ENCODE measurements at regions not wholly inside any gene's neighbourhood (a gene's known extent, or its start where the extent isn't known, plus 50 kb on each side); places are given as distances from the start of the nearest gene placed in this dataset.
A peak's percentile ranks its signal among the peaks of the same experiment; 100 is the strongest.

- intact Hi-C loops (cut with micrococcal nuclease) = no loop called here
- Mint-ChIP-seq H3K27me3 (peaks cover 8 to 15% (median 14%) of the 10 kb centered on the region in 5 donors), H3K36me3 (no peaks in the 10 kb centered on the region), H3K27ac (no peak overlapping the region), H3K4me3 (peak overlapping the region in 2 of 10 donors; percentile 3 to 30), H3K9me3 (peaks cover 0 to 17% (median 0%) of the 10 kb centered on the region in 11 donors), H3K4me1 (peaks cover 0 to 7% (median 3%) of the 10 kb centered on the region in 7 donors)
- ChIA-PET CTCF (no interaction called here), POLR2A (no interaction called here)
- ATAC-seq (no peak), DNase-seq (no peak)
- Histone ChIP-seq H3K27me3 (ENCODE audit: control insufficient read depth in 2 of 2, insufficient read depth in 2 of 2, low read length in 2 of 2) (no peaks in the 10 kb centered on the region), H3K4me1 (ENCODE audit: control insufficient read depth in 2 of 2, insufficient read depth in 2 of 2, low read length in 2 of 2) (no peaks in the 10 kb centered on the region), H3K27ac (ENCODE audit: low read depth, low read length) (no peak overlapping the region), H3K36me3 (ENCODE audit: control insufficient read depth in 2 of 3, insufficient read depth in 3 of 3, low read length in 3 of 3) (no peaks in the 10 kb centered on the region), H3K4me3 (ENCODE audit: low read length) (no peak overlapping the region), H3K9me3 (ENCODE audit: control insufficient read depth in 2 of 3, low read length in 3 of 3) (no peaks in the 10 kb centered on the region)
Measured at GRCh38 chrX:1925053-1925481, 310.2 kb downstream of the ASMT start.

GRCh38 chrX:1928805-1929204, 313.9 kb downstream of the ASMT start:
- POLR2A ChIA-PET = no interaction called here
- Histone ChIP-seq H3K36me3 (ENCODE audit: control insufficient read depth in 2 of 3, insufficient read depth in 3 of 3, low read length in 3 of 3) (no peaks in the 10 kb centered on the region), H3K9me3 (ENCODE audit: control insufficient read depth in 2 of 3, low read length in 3 of 3) (no peaks in the 10 kb centered on the region), H3K27ac (ENCODE audit: low read depth, low read length) (no peak overlapping the region), H3K27me3 (ENCODE audit: control insufficient read depth in 2 of 2, insufficient read depth in 2 of 2, low read length in 2 of 2) (no peaks in the 10 kb centered on the region), H3K4me1 (ENCODE audit: control insufficient read depth in 2 of 2, insufficient read depth in 2 of 2, low read length in 2 of 2) (no peaks in the 10 kb centered on the region), H3K4me3 (ENCODE audit: low read length) (no peak overlapping the region)
- H3K4me1 Mint-ChIP-seq = peaks cover 0 to 7% (median 3%) of the 10 kb centered on the region in 7 donors
- ATAC-seq (no peak), DNase-seq (no peak)
- intact Hi-C loops (cut with micrococcal nuclease) = no loop called here
- peaks cover 10 to 21% (median 18%) of the 10 kb centered on the region in 5 donors for H3K27me3 Mint-ChIP-seq
- no peak overlapping the region for H3K27ac Mint-ChIP-seq
- no peaks in the 10 kb centered on the region for H3K36me3 Mint-ChIP-seq
- CTCF ChIA-PET = no interaction called here
- peaks cover 0 to 15% (median 0%) of the 10 kb centered on the region in 11 donors for H3K9me3 Mint-ChIP-seq
- H3K4me3 Mint-ChIP-seq = no peak overlapping the region

GRCh38 chrX:1932231-1932630, 317.4 kb downstream of the ASMT start:
- no peaks in the 10 kb centered on the region for H3K9me3 ChIP-seq (ENCODE audit: control insufficient read depth in 2 of 3, low read length in 3 of 3)
- peaks cover 0 to 16% (median 8%) of the 10 kb centered on the region in 5 donors for H3K27me3 Mint-ChIP-seq
- intact Hi-C loops (cut with micrococcal nuclease) = no loop called here
- H3K4me1 ChIP-seq (ENCODE audit: control insufficient read depth in 2 of 2, insufficient read depth in 2 of 2, low read length in 2 of 2) = no peaks in the 10 kb centered on the region
- no peak overlapping the region for H3K4me3 ChIP-seq (ENCODE audit: low read length)
- ATAC-seq (no peak), DNase-seq (no peak)
- peaks cover 0 to 1% (median 0%) of the 10 kb centered on the region in 7 donors for H3K4me1 Mint-ChIP-seq
- H3K27ac ChIP-seq (ENCODE audit: low read depth, low read length) = no peak overlapping the region
- H3K27me3 ChIP-seq (ENCODE audit: control insufficient read depth in 2 of 2, insufficient read depth in 2 of 2, low read length in 2 of 2) = no peaks in the 10 kb centered on the region
- no peaks in the 10 kb centered on the region for H3K36me3 ChIP-seq (ENCODE audit: control insufficient read depth in 2 of 3, insufficient read depth in 3 of 3, low read length in 3 of 3)
- ChIA-PET POLR2A (no interaction called here), CTCF (no interaction called here)
- H3K36me3 Mint-ChIP-seq = no peaks in the 10 kb centered on the region
- peaks cover 0 to 7% (median under 1%) of the 10 kb centered on the region in 11 donors for H3K9me3 Mint-ChIP-seq
- no peak overlapping the region for H3K4me3 Mint-ChIP-seq
- no peak overlapping the region for H3K27ac Mint-ChIP-seq

- ATAC-seq (no peak), DNase-seq (no peak)
- ChIA-PET POLR2A (no interaction called here), CTCF (no interaction called here)
- Histone ChIP-seq H3K9me3 (ENCODE audit: control insufficient read depth in 2 of 3, low read length in 3 of 3) (peaks cover 0 to 3% (median 0%) of the 10 kb centered on the region in 3 experiments), H3K4me1 (ENCODE audit: control insufficient read depth in 2 of 2, insufficient read depth in 2 of 2, low read length in 2 of 2) (no peaks in the 10 kb centered on the region), H3K27me3 (ENCODE audit: control insufficient read depth in 2 of 2, insufficient read depth in 2 of 2, low read length in 2 of 2) (no peaks in the 10 kb centered on the region), H3K4me3 (ENCODE audit: low read length) (no peak overlapping the region), H3K27ac (ENCODE audit: low read depth, low read length) (no peak overlapping the region), H3K36me3 (ENCODE audit: control insufficient read depth in 2 of 3, insufficient read depth in 3 of 3, low read length in 3 of 3) (no peaks in the 10 kb centered on the region)
- intact Hi-C loops (cut with micrococcal nuclease) = no loop called here
- no peak overlapping the region for H3K27ac Mint-ChIP-seq
- peaks cover 2 to 18% (median 9%) of the 10 kb centered on the region in 11 donors for H3K9me3 Mint-ChIP-seq
- peaks cover 0 to 7% (median 0%) of the 10 kb centered on the region in 5 donors for H3K36me3 Mint-ChIP-seq
- peaks cover 0 to 11% (median 5%) of the 10 kb centered on the region in 7 donors for H3K4me1 Mint-ChIP-seq
- peaks cover 0 to 8% (median 5%) of the 10 kb centered on the region in 5 donors for H3K27me3 Mint-ChIP-seq
- H3K4me3 Mint-ChIP-seq = no peak overlapping the region
Measured at GRCh38 chrX:1933964-1934363, 319.1 kb downstream of the ASMT start.

- no peak overlapping the region for H3K4me3 ChIP-seq (ENCODE audit: low read length)
- ChIA-PET POLR2A (no interaction called here), CTCF (no interaction called here)
- intact Hi-C loops (cut with micrococcal nuclease) = no loop called here
- no peak overlapping the region for H3K27ac ChIP-seq (ENCODE audit: low read depth, low read length)
- Mint-ChIP-seq H3K4me1 (peaks cover 0 to 11% (median 5%) of the 10 kb centered on the region in 7 donors), H3K27ac (no peak overlapping the region), H3K27me3 (peaks cover 0 to 7% (median 5%) of the 10 kb centered on the region in 5 donors), H3K36me3 (peaks cover 0 to 8% (median 0%) of the 10 kb centered on the region in 5 donors), H3K4me3 (no peak overlapping the region), H3K9me3 (peaks cover 2 to 31% (median 13%) of the 10 kb centered on the region in 11 donors)
- DNase-seq (no peak), ATAC-seq (no peak)
- no peaks in the 10 kb centered on the region for H3K36me3 ChIP-seq (ENCODE audit: control insufficient read depth in 2 of 3, insufficient read depth in 3 of 3, low read length in 3 of 3)
- no peaks in the 10 kb centered on the region for H3K27me3 ChIP-seq (ENCODE audit: control insufficient read depth in 2 of 2, insufficient read depth in 2 of 2, low read length in 2 of 2)
- no peaks in the 10 kb centered on the region for H3K4me1 ChIP-seq (ENCODE audit: control insufficient read depth in 2 of 2, insufficient read depth in 2 of 2, low read length in 2 of 2)
- H3K9me3 ChIP-seq (ENCODE audit: control insufficient read depth in 2 of 3, low read length in 3 of 3) = peaks cover 0 to 3% (median 0%) of the 10 kb centered on the region in 3 experiments
Measured at GRCh38 chrX:1935805-1936204, 320.9 kb downstream of the ASMT start.

GRCh38 chrX:1938190-1938589, 323.3 kb downstream of the ASMT start:
- H3K36me3 ChIP-seq (ENCODE audit: control insufficient read depth in 2 of 3, insufficient read depth in 3 of 3, low read length in 3 of 3) = no peaks in the 10 kb centered on the region
- intact Hi-C loops (cut with micrococcal nuclease) = no loop called here
- no peak overlapping the region for H3K4me3 Mint-ChIP-seq
- H3K4me3 ChIP-seq (ENCODE audit: low read length) = no peak overlapping the region
- peaks cover 2 to 31% (median 13%) of the 10 kb centered on the region in 11 donors for H3K9me3 Mint-ChIP-seq
- no peak for DNase-seq
- ATAC-seq = no peak
- peaks cover 0 to 3% (median 0%) of the 10 kb centered on the region in 3 experiments for H3K9me3 ChIP-seq (ENCODE audit: control insufficient read depth in 2 of 3, low read length in 3 of 3)
- no peak overlapping the region for H3K27ac Mint-ChIP-seq
- peaks cover 0 to 3% (median 0%) of the 10 kb centered on the region in 5 donors for H3K27me3 Mint-ChIP-seq
- no peaks in the 10 kb centered on the region for H3K4me1 ChIP-seq (ENCODE audit: control insufficient read depth in 2 of 2, insufficient read depth in 2 of 2, low read length in 2 of 2)
- CTCF ChIA-PET = no interaction called here
- POLR2A ChIA-PET = no interaction called here
- no peaks in the 10 kb centered on the region for H3K27me3 ChIP-seq (ENCODE audit: control insufficient read depth in 2 of 2, insufficient read depth in 2 of 2, low read length in 2 of 2)
- H3K4me1 Mint-ChIP-seq = peaks cover 0 to 11% (median 5%) of the 10 kb centered on the region in 7 donors
- H3K36me3 Mint-ChIP-seq = peaks cover 0 to 8% (median 0%) of the 10 kb centered on the region in 5 donors
- no peak overlapping the region for H3K27ac ChIP-seq (ENCODE audit: low read depth, low read length)

- CTCF ChIA-PET = no interaction called here
- no peaks in the 10 kb centered on the region for H3K36me3 ChIP-seq (ENCODE audit: control insufficient read depth in 2 of 3, insufficient read depth in 3 of 3, low read length in 3 of 3)
- no peaks in the 10 kb centered on the region for H3K27me3 ChIP-seq (ENCODE audit: control insufficient read depth in 2 of 2, insufficient read depth in 2 of 2, low read length in 2 of 2)
- Mint-ChIP-seq H3K27me3 (no peaks in the 10 kb centered on the region), H3K4me3 (no peak overlapping the region), H3K27ac (no peak overlapping the region), H3K36me3 (peaks cover 0 to 8% (median 0%) of the 10 kb centered on the region in 5 donors), H3K4me1 (peaks cover 0 to 11% (median 5%) of the 10 kb centered on the region in 7 donors), H3K9me3 (peaks cover 2 to 31% (median 14%) of the 10 kb centered on the region in 11 donors)
- ATAC-seq = no peak
- intact Hi-C loops (cut with micrococcal nuclease) = no loop called here
- no peaks in the 10 kb centered on the region for H3K4me1 ChIP-seq (ENCODE audit: control insufficient read depth in 2 of 2, insufficient read depth in 2 of 2, low read length in 2 of 2)
- H3K9me3 ChIP-seq (ENCODE audit: control insufficient read depth in 2 of 3, low read length in 3 of 3) = peaks cover 0 to 3% (median 0%) of the 10 kb centered on the region in 3 experiments
- DNase-seq = no peak
- H3K27ac ChIP-seq (ENCODE audit: low read depth, low read length) = no peak overlapping the region
- H3K4me3 ChIP-seq (ENCODE audit: low read length) = no peak overlapping the region
- POLR2A ChIA-PET = no interaction called here
Measured at GRCh38 chrX:1941321-1941720, 326.5 kb downstream of the ASMT start.
